ENCODE measurements at regions not wholly inside any gene's neighbourhood (a gene's known extent, or its start where the extent isn't known, plus 50 kb on each side); places are given as distances from the start of the nearest gene placed in this dataset.

- DNase-seq (ENCODE audit: low spot score): no peak
Measured at GRCh38 chr6:165950316-165950715, 217.3 kb downstream of the TBXT start.

GRCh38 chr6:165949324-165949723 lies 218.3 kb downstream of the TBXT start:
- DNase-seq (ENCODE audit: low spot score): no peak

GRCh38 chr6:165944002-165944466 lies 223.6 kb downstream of the TBXT start:
- no peak for DNase-seq (ENCODE audit: low spot score)

- no peak for DNase-seq (ENCODE audit: low spot score)
Measured at GRCh38 chr6:165941786-165942185, 225.9 kb downstream of the TBXT start.

GRCh38 chr6:165941249-165941775 lies 226.3 kb downstream of the TBXT start:
- DNase-seq (ENCODE audit: low spot score): no peak

GRCh38 chr6:165940366-165940765 lies 227.3 kb downstream of the TBXT start:
- DNase-seq (ENCODE audit: low spot score): no peak

- no peak for DNase-seq (ENCODE audit: low spot score)
Measured at GRCh38 chr6:165939601-165940290, 227.9 kb downstream of the TBXT start.

GRCh38 chr6:165939047-165939446 lies 228.6 kb downstream of the TBXT start:
- no peak for DNase-seq (ENCODE audit: low spot score)

- no peak for DNase-seq (ENCODE audit: low spot score)
Measured at GRCh38 chr6:165937564-165938358, 229.9 kb downstream of the TBXT start.

- DNase-seq (ENCODE audit: low spot score): no peak
Measured at GRCh38 chr6:165936660-165937059, 231.0 kb downstream of the TBXT start.

GRCh38 chr6:165936096-165936495 lies 231.6 kb downstream of the TBXT start:
- no peak for DNase-seq (ENCODE audit: low spot score)

GRCh38 chr6:165931675-165932074 lies 236.0 kb downstream of the TBXT start:
- DNase-seq (ENCODE audit: low spot score): no peak

- no peak for DNase-seq (ENCODE audit: low spot score)
Measured at GRCh38 chr6:165930668-165931214, 236.9 kb downstream of the TBXT start.

GRCh38 chr6:165929607-165930006 lies 238.0 kb downstream of the TBXT start:
- DNase-seq (ENCODE audit: low spot score): no peak

- DNase-seq (ENCODE audit: low spot score): no peak
Measured at GRCh38 chr6:165926378-165926777, 241.3 kb downstream of the TBXT start.

- DNase-seq (ENCODE audit: low spot score): no peak
Measured at GRCh38 chr6:165925474-165926156, 242.0 kb downstream of the TBXT start.

GRCh38 chr6:165922309-165922794 lies 245.3 kb downstream of the TBXT start:
- DNase-seq (ENCODE audit: low spot score): no peak

GRCh38 chr6:165920896-165921671 lies 246.6 kb downstream of the TBXT start:
- no peak for DNase-seq (ENCODE audit: low spot score)

GRCh38 chr6:165917576-165917975 lies 250.1 kb downstream of the TBXT start:
- DNase-seq (ENCODE audit: low spot score): no peak

- no peak for DNase-seq (ENCODE audit: low spot score)
Measured at GRCh38 chr6:165915022-165915770, 252.2 kb upstream of the PDE10A start.

All from H4 (cell line).